NCI-H526 (cell line): ENCODE measurements at regions not wholly inside any gene's neighbourhood (a gene's known extent, or its start where the extent isn't known, plus 50 kb on each side); places are given as distances from the start of the nearest gene placed in this dataset.

Experiments
- DNase-seq, 2 experiments: peaks; one replicate each; lab custom pipeline; 2025; lab: John Stamatoyannopoulos, UW

- no peak for DNase-seq
These were observed 688.4 kb downstream of the REEP3 start for GRCh38 chr10:64209561-64209960.

GRCh38 chr10:64210211-64210610 is 689.0 kb downstream of the REEP3 start:
- DNase-seq = no peak

DNA sequence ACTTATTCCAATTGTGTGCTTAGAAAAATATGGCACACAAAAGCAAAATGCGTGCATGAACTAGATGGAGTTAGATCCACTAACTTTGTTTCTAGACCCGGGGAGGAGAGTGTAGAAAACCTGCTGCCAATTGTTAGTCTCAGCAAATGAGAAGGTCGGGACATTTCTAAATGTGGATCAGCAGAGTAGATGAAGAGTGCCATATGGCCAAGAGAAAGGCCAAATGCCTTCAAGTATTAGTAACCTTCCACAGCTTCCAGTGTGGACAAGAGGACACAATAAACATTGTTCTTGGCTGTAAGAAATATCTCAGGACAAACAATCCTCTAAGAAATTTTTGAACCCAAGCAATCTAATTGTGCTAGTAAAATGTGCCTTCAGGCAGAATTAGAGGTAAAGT is 690.3 kb downstream of the REEP3 start:
- DNase-seq = no peak

- no peak for DNase-seq
These were observed 693.9 kb downstream of the REEP3 start for GRCh38 chr10:64215088-64215487.

GRCh38 chr10:64219271-64220025 is 698.2 kb downstream of the REEP3 start:
- no peak for DNase-seq

DNA sequence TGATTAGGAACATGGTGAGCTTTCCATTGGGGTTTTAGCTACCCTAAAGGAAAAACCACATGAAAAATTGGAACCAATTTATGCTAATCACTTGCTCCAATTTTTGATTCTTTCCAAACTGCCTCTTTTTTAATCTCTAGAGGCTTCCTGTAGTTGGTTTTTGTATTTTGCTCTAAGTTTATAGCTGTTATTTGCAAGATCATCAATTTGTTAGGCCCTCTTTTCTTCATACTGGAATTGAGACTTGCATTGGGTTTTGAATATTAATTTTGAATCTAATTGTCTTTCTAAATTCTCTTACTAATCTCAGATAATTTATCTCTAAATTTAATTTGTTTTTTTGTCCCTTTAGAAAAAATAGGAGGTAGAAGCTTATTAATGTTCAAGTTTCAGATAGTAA is 713.3 kb downstream of the REEP3 start:
- no peak for DNase-seq

DNA sequence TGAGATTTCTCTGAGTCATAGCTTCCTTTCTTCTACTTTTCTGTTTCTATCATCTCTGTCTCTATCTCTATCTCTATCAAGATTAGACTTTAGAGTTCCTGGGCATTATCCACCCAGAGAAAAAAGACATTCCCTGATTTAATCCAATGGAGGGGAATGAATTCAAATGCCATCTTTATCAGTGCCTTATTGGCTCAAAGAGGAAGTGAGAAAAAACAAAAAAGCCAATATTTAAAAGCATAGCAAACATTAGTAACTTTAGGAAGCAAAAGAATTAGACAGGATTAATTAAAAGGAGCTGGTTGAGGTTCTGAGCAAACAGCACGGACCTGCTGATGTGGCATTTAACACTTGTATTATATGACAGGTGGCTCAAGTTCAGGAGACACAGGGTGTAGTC is 736.5 kb downstream of the REEP3 start:
- DNase-seq = no peak

DNA sequence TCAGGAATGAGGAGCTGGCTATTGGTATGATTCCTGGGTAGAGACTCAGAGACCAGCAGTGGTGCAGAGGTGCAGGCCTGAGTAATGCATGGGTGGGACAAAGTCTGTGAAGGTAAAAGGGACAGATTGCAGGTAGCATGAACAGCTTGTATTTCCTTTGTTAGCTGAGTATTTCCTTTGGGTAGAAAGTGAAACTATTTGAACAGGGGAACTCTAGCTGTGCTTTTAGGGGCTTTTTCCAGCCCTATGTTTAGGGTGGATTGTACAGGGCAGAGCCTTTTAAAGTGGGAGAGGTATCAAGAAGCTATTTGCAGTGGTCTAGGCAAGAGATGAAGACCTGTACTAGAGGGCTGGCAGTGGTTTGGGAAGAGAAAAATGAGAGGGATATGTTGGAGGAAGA is 739.9 kb downstream of the REEP3 start:
- DNase-seq = no peak

- DNase-seq = no peak
These were observed 740.5 kb downstream of the REEP3 start for GRCh38 chr10:64261676-64262075.

DNA sequence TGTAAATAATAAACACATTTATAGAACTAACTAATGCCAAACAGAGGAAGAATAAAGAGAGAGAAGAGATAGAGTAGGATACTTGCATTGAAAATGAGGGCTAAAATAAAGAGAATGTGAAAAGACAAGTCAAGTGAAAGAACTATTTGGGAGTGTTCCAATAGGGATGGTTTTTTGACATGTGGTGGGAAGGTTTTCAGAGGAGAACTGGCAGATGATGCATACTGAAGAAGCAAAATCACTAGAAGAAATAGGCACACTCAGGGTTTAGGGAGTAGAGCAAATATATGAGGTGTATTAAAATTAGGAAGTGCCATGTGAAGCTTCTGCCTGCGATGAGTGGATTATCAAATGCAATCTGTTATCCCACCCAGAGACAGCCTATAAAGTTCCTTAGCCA is 744.8 kb downstream of the REEP3 start:
- no peak for DNase-seq

DNA sequence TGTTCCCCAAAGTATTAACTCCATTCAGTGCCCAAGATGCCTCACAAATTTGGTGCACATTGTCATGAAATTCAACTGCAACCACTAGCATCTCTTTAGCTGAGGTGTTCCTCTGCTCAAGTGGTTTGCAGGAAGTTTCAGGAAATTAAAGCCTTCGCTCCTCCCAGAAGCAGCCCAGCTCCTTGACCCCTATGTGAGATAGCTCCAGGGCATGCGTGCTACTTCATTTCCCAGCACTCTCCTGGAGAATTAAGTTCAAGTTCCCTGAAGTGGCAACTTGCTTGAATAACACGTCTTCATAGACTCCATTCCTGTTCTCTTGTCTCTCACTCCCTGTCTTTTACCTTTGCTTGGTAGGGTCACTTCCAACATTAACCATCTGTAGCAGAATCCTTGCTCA is 750.3 kb downstream of the REEP3 start:
- DNase-seq = no peak

GRCh38 chr10:64271983-64272382 is 750.8 kb downstream of the REEP3 start:
- DNase-seq = no peak

GRCh38 chr10:64275001-64275400 is 753.8 kb downstream of the REEP3 start:
- no peak for DNase-seq

DNA sequence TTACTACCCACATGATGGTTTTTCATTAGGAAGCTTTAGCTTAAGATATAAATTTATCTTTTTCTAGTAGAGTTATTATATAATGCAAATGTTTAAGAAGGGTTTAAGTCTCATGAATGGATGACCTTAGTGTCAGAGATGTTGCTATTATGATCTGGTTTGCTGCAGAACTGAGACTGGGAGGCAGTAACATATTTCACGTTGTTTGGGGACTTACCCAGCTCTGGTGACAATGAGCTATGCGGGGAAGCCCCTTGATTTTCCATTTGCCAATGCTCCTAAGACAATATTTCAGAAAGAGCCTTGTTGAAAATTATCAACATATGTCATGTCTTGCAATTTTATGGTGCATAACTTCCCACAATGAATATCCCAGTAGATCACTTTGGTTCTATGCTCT is 754.6 kb downstream of the REEP3 start:
- no peak for DNase-seq

DNA sequence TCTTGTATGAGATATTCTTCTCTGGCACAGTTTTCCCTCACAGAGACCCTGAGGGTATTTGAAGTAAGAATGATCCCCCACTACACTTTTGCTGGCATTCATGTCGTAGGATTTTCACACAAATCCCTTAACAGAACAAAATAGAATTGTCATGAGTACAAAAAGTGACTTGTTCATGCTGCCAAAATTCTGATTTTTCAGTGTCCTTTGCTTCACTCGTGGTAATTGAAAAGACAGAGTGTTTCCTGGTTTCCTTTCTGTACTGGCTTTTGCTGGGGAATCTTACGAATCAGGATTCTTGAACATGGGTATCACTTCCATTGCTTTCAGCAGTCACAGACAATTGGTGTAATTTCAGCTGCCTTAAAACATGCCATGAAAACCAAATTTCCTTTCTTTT is 756.3 kb downstream of the REEP3 start:
- no peak for DNase-seq

- no peak for DNase-seq
These were observed 762.4 kb downstream of the REEP3 start for GRCh38 chr10:64283621-64284020.

- DNase-seq = no peak
These were observed 765.3 kb downstream of the REEP3 start for GRCh38 chr10:64286533-64286932.

- DNase-seq = no peak
These were observed 767.2 kb downstream of the REEP3 start for GRCh38 chr10:64288404-64288803.

DNA sequence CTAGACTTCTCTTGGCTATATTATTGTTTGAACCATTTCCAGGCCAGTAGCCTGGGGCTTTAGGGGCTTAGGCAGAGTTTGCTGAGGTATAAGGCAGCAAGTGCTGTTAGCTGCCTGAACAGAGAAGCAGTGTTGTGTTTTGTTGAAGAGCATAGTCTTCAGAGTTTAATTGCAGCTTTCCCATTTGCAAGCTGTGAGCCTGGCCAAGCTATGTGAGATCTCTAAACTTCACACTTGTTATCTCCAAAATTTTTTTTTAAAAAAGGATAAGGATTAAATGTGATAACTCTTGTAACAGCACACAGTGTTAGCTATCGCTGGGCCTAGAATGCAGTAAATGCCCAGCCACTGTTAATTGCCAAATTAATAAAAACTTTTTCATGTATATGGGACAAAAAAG is 782.4 kb downstream of the REEP3 start:
- no peak for DNase-seq

DNA sequence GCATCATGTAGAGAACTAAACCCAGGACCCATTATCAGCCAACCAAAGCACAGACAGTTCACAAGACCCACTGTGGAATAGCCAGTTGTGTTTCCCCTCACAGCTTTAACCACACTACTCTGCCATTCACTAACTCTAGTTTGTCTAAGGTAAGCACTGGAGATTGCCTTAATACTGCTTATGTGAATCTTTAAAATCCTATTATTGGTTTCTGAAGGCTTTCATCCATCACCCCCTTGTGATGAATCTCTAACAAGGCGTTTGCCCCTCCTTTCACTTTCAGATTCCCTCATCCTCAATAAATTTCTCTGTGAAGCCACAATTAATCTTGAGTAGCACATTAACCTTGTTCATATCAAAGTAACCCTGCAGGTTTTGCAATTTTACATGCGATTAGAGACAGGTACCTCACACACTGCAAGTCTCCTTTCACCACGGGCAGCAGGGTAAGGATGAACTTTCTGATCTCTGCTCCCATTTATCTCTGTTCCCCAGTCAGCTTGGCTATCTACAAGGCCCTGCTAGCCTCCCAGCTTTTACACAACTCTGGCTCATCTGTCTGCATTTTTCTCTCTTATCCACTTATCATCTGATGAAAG is 785.6 kb downstream of the REEP3 start:
- no peak for DNase-seq

GRCh38 chr10:64312876-64313275 is 791.7 kb downstream of the REEP3 start:
- no peak for DNase-seq

DNA sequence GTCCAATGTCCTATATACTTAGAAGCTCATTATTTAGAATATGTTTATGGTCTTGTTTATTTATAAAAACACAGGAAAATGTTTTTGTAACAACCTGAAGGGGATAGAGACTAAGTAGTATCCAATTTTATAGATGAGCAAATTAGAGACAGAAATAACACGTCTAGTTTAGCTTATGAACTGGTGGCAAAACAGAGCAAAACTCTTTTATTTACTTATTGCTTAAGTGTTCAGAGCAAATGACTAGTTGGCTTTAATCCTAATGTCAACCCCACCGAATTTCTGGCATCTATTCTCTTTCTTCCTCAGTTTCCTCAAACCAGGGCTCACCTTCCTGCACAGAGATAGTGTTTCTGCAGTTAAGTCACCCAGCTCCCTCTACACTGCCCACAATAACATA is 792.8 kb downstream of the REEP3 start:
- no peak for DNase-seq

DNA sequence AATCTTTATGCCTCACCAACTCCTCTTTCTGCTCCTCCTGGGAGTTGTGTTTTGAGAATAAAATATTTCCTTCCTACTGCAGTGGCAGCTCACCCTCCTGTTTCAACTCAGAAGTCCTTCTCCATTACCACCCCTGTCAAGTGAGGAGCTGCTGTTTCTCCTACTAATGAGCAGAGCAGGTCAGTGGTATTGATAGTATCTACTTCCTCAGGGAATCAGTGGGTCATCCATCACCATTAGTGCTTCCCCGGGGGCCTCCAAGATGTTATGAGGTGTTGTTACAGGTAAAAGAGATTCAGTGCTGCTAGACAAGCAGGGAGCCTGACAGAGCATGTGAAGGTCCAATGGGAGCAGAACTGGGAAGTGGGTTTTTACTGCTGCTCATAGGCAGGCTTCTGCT is 795.2 kb downstream of the REEP3 start:
- DNase-seq = no peak

DNA sequence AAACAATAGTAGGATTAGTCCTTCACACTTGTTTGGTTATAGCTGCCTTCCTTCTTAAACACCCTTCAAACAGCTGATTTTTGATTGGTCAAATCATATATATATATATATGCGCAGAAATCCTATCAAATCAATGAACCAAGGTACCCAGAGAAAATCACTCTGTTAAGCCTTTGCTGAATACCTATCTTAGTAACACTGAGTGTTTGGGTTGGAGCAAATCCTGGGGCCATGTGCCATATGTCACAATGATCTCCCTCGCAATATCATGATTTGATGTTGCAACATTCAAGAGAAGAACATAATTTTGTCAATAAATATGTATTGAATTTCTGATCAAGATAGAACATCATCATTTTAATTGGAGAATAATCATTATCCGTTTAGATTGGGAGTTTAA is 795.6 kb downstream of the REEP3 start:
- DNase-seq = no peak
